ENCODE measurements at regions not wholly inside any gene's neighbourhood (a gene's known extent, or its start where the extent isn't known, plus 50 kb on each side); places are given as distances from the start of the nearest gene placed in this dataset.

DNA sequence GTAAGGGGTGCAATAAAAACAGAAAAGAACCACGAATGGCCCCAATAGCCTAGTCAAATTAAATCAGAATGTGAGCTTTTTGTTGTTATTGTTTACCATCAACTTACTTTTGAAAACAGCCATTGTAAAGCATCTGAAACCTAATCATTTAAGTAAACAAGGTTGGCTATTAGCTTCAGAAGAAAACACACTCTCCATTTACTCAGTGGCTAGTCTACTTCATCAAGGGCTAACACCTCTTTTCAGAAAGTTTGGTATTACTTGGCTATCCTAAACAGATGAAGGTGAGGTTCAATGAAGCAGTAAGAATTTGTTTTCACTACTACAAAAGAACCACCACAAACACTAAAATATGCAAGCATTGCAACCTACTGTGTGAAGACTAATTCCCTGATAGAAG lies 398.0 kb downstream of the CDH2 start:
- Histone ChIP-seq H3K27ac (no peak overlapping the region), H3K4me3 (no peak overlapping the region), H3K36me3 (no peaks in the 10 kb centered on the region), H3K9me3 (no peaks in the 10 kb centered on the region), H3K27me3 (no peaks in the 10 kb centered on the region), H3K4me1 (no peaks in the 10 kb centered on the region)
- intact Hi-C loops (cut with DNase I; ENCODE audit: low total_unique reads): no loop called here
- DNase-seq: no peak
- TF ChIP-seq, protein P1, sequence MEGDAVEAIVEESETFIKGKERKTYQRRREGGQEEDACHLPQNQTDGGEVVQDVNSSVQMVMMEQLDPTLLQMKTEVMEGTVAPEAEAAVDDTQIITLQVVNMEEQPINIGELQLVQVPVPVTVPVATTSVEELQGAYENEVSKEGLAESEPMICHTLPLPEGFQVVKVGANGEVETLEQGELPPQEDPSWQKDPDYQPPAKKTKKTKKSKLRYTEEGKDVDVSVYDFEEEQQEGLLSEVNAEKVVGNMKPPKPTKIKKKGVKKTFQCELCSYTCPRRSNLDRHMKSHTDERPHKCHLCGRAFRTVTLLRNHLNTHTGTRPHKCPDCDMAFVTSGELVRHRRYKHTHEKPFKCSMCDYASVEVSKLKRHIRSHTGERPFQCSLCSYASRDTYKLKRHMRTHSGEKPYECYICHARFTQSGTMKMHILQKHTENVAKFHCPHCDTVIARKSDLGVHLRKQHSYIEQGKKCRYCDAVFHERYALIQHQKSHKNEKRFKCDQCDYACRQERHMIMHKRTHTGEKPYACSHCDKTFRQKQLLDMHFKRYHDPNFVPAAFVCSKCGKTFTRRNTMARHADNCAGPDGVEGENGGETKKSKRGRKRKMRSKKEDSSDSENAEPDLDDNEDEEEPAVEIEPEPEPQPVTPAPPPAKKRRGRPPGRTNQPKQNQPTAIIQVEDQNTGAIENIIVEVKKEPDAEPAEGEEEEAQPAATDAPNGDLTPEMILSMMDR (IDR thresholded peaks at IDR 0.05): no peak
- no peak for TF ChIP-seq POLR2A (IDR thresholded peaks at IDR 0.05)

- Histone ChIP-seq H3K27me3 (no peaks in the 10 kb centered on the region), H3K4me1 (no peaks in the 10 kb centered on the region), H3K9me3 (no peaks in the 10 kb centered on the region), H3K36me3 (no peaks in the 10 kb centered on the region), H3K27ac (no peak overlapping the region), H3K4me3 (no peak overlapping the region)
- TF ChIP-seq, protein P1 (IDR thresholded peaks at IDR 0.05): no peak
- TF ChIP-seq POLR2A (IDR thresholded peaks at IDR 0.05): no peak
- intact Hi-C loops (cut with DNase I; ENCODE audit: low total_unique reads): no loop called here
- DNase-seq: no peak
Measured at GRCh38 chr18:27778441-27778840, 398.5 kb downstream of the CDH2 start.

DNA sequence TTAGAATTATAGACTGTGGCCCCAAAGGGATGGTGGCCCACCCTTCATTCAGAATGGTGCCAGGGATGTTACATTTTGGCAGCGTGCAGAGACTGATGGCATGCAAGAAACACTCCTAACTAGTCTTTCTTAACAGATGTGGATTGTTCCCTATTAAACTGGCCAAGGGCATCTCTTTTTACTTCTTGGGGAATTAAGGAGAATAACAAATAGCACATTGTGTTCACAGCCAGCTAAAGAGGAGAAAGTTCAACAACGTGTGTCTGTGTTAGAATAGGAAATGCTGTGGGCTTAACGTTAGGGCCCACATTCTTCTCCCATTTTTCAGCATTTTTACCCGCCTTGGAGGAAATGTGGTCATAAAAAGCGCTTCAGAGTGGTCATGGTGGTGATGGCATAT lies 404.8 kb downstream of the CDH2 start:
- H3K36me3 ChIP-seq: no peaks in the 10 kb centered on the region
- DNase-seq: no peak
- no peaks in the 10 kb centered on the region for H3K9me3 ChIP-seq
- intact Hi-C loops (cut with DNase I; ENCODE audit: low total_unique reads): no loop called here
- TF ChIP-seq, protein P1 (IDR thresholded peaks at IDR 0.05): no peak
- TF ChIP-seq POLR2A (IDR thresholded peaks at IDR 0.05): no peak
- no peaks in the 10 kb centered on the region for H3K4me1 ChIP-seq
- H3K4me3 ChIP-seq: no peak overlapping the region
- H3K27me3 ChIP-seq: no peaks in the 10 kb centered on the region
- H3K27ac ChIP-seq: no peak overlapping the region

- Histone ChIP-seq H3K4me1 (no peaks in the 10 kb centered on the region), H3K27ac (no peak overlapping the region), H3K4me3 (no peak overlapping the region), H3K36me3 (no peaks in the 10 kb centered on the region), H3K27me3 (no peaks in the 10 kb centered on the region), H3K9me3 (no peaks in the 10 kb centered on the region)
- TF ChIP-seq POLR2A (IDR thresholded peaks at IDR 0.05): no peak
- TF ChIP-seq, protein P1 (IDR thresholded peaks at IDR 0.05): no peak
- intact Hi-C loops (cut with DNase I; ENCODE audit: low total_unique reads): no loop called here
- no peak for DNase-seq
Measured at GRCh38 chr18:27771571-27771970, 405.4 kb downstream of the CDH2 start.

GRCh38 chr18:27769152-27769551 lies 407.8 kb downstream of the CDH2 start:
- Histone ChIP-seq H3K4me3 (no peak overlapping the region), H3K27ac (no peak overlapping the region), H3K9me3 (no peaks in the 10 kb centered on the region), H3K36me3 (no peaks in the 10 kb centered on the region), H3K27me3 (no peaks in the 10 kb centered on the region), H3K4me1 (no peaks in the 10 kb centered on the region)
- intact Hi-C loops (cut with DNase I; ENCODE audit: low total_unique reads): no loop called here
- no peak for TF ChIP-seq POLR2A (IDR thresholded peaks at IDR 0.05)
- TF ChIP-seq, protein P1 (IDR thresholded peaks at IDR 0.05): no peak
- DNase-seq: no peak

Data from uterus (tissue), 3 donors.